ENCODE measurements at regions not wholly inside any gene's neighbourhood (a gene's known extent, or its start where the extent isn't known, plus 50 kb on each side); places are given as distances from the start of the nearest gene placed in this dataset.

- intact Hi-C loops (cut with DNase I; ENCODE audit: low total_unique reads) = no loop called here
- peaks cover 0 to 13% of the 10 kb centered on the region in 2 donors for H3K27me3 ChIP-seq
- no peak for DNase-seq (ENCODE audit: low spot score in 2 of 2)
Observed at GRCh38 chr1:17886838-17887441, 131.8 kb downstream of the ACTL8 start.

GRCh38 chr1:17887661-17888371 is 132.7 kb downstream of the ACTL8 start:
- intact Hi-C loops (cut with DNase I; ENCODE audit: low total_unique reads) = no loop called here
- Histone ChIP-seq H3K27ac (no peak overlapping the region), H3K4me1 (no peaks in the 10 kb centered on the region), H3K36me3 (no peaks in the 10 kb centered on the region), H3K27me3 (peaks cover 0 to 13% of the 10 kb centered on the region in 2 donors), H3K4me3 (no peak overlapping the region), H3K9me3 (no peaks in the 10 kb centered on the region)
- TF ChIP-seq POLR2AphosphoS5 (IDR thresholded peaks at IDR 0.05) = no peak
- DNase-seq (ENCODE audit: low spot score in 2 of 2) = no peak

More at GRCh38 chr1:17886838-17887441, 131.8 kb downstream of the ACTL8 start:
- H3K27ac ChIP-seq = no peak overlapping the region
- no peak for TF ChIP-seq CTCF (IDR thresholded peaks at IDR 0.05)
- no peak for TF ChIP-seq POLR2AphosphoS5 (IDR thresholded peaks at IDR 0.05)
- no peak for TF ChIP-seq POLR2A (IDR thresholded peaks at IDR 0.05)
- no peaks in the 10 kb centered on the region for H3K9me3 ChIP-seq
- no peak overlapping the region for H3K4me3 ChIP-seq
- H3K36me3 ChIP-seq = no peaks in the 10 kb centered on the region
- H3K4me1 ChIP-seq = no peaks in the 10 kb centered on the region

- Histone ChIP-seq H3K4me3 (no peak overlapping the region), H3K27me3 (peaks cover 0 to 13% of the 10 kb centered on the region in 2 donors), H3K4me1 (no peaks in the 10 kb centered on the region), H3K36me3 (no peaks in the 10 kb centered on the region), H3K27ac (no peak overlapping the region), H3K9me3 (no peaks in the 10 kb centered on the region)
- TF ChIP-seq POLR2AphosphoS5 (IDR thresholded peaks at IDR 0.05) (no peak), CTCF (IDR thresholded peaks at IDR 0.05) (no peak), POLR2A (IDR thresholded peaks at IDR 0.05) (no peak)
- DNase-seq (ENCODE audit: low spot score in 2 of 2) = no peak
- intact Hi-C loops (cut with DNase I; ENCODE audit: low total_unique reads) = no loop called here
Observed at GRCh38 chr1:17890056-17890814, 135.1 kb downstream of the ACTL8 start.

- intact Hi-C loops (cut with DNase I; ENCODE audit: low total_unique reads) = no loop called here
- TF ChIP-seq POLR2A (IDR thresholded peaks at IDR 0.05) (no peak), POLR2AphosphoS5 (IDR thresholded peaks at IDR 0.05) (no peak), CTCF (IDR thresholded peaks at IDR 0.05) (no peak)
- H3K4me1 ChIP-seq = no peaks in the 10 kb centered on the region
- H3K27ac ChIP-seq = no peak overlapping the region
- peaks cover 0 to 13% of the 10 kb centered on the region in 2 donors for H3K27me3 ChIP-seq
- no peak for DNase-seq (ENCODE audit: low spot score in 2 of 2)
- H3K9me3 ChIP-seq = no peaks in the 10 kb centered on the region
- no peak overlapping the region for H3K4me3 ChIP-seq
- no peaks in the 10 kb centered on the region for H3K36me3 ChIP-seq
Observed at GRCh38 chr1:17890815-17891191, 135.7 kb downstream of the ACTL8 start.

- H3K27me3 ChIP-seq = peaks cover 0 to 13% of the 10 kb centered on the region in 2 donors
- no peak for TF ChIP-seq CTCF (IDR thresholded peaks at IDR 0.05)
- no peak for TF ChIP-seq POLR2AphosphoS5 (IDR thresholded peaks at IDR 0.05)
- TF ChIP-seq POLR2A (IDR thresholded peaks at IDR 0.05) = no peak
- H3K4me1 ChIP-seq = no peaks in the 10 kb centered on the region
- no peak overlapping the region for H3K4me3 ChIP-seq
- H3K9me3 ChIP-seq = no peaks in the 10 kb centered on the region
- H3K27ac ChIP-seq = no peak overlapping the region
- no peaks in the 10 kb centered on the region for H3K36me3 ChIP-seq
- DNase-seq (ENCODE audit: low spot score in 2 of 2) = no peak
- intact Hi-C loops (cut with DNase I; ENCODE audit: low total_unique reads) = no loop called here
Observed at GRCh38 chr1:17891205-17892110, 136.3 kb downstream of the ACTL8 start.

Data from breast epithelium (tissue), 4 donors.